ENCODE measurements at regions not wholly inside any gene's neighbourhood (a gene's known extent, or its start where the extent isn't known, plus 50 kb on each side); places are given as distances from the start of the nearest gene placed in this dataset.

- no peak for DNase-seq (ENCODE audit: low spot score)
- Histone ChIP-seq H3K4me1 (ENCODE audit: insufficient read depth) (no peaks in the 10 kb centered on the region), H3K27me3 (no peaks in the 10 kb centered on the region), H3K9me2 (replicated peaks; ENCODE audit: insufficient read depth) (no peaks in the 10 kb centered on the region), H3K9me3 (ENCODE audit: low read depth) (no peaks in the 10 kb centered on the region), H3K4me3 (no peak overlapping the region), H3K36me3 (replicated peaks; ENCODE audit: insufficient read depth, low read depth) (no peaks in the 10 kb centered on the region), H4K20me1 (ENCODE audit: insufficient read depth, poor library complexity, severe bottlenecking) (no peaks in the 10 kb centered on the region), H3K4me2 (no peak overlapping the region), H3K79me2 (no peaks in the 10 kb centered on the region), H3K27ac (no peak overlapping the region), H2AFZ (no peak overlapping the region)
- WGBS (ENCODE audit: low lambda C conversion rate, missing lambda C conversion rate): 94% methylated on average over 5 of the region's 5 CpGs
- TF ChIP-seq CTCF (IDR thresholded peaks at IDR 0.05; ENCODE audit: poor library complexity): no peak
- no peak for TF ChIP-seq EZH2 (IDR thresholded peaks at IDR 0.05; ENCODE audit: borderline replicate concordance)
These were observed 116.6 kb upstream of the ANKH start for GRCh38 chr5:14988223-14988622.

DNA sequence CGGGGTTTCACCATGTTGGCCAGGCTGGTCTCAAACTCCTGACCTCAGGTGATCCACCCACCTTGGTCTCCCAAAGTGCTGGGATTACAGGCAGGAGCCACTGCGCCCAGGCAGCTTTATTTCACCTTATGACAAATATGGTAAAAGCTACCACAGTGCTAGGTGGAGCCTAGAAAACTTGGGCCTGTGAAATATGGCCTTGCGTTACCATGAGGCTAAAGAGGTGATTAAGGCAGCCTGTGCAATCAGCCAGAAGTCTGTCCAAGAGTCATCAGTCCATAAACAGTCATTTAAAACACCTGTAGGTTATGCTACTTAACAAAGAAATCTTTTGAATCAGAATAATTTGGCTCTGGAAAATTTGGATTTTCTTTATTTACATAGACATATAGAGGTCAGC lies 114.8 kb upstream of the ANKH start:
- no peaks in the 10 kb centered on the region for H4K20me1 ChIP-seq (ENCODE audit: insufficient read depth, poor library complexity, severe bottlenecking)
- no peak overlapping the region for H3K4me3 ChIP-seq
- no peak overlapping the region for H3K27ac ChIP-seq
- no peaks in the 10 kb centered on the region for H3K79me2 ChIP-seq
- no peaks in the 10 kb centered on the region for H3K9me3 ChIP-seq (ENCODE audit: low read depth)
- no peaks in the 10 kb centered on the region for H3K27me3 ChIP-seq
- no peaks in the 10 kb centered on the region for H3K36me3 ChIP-seq (replicated peaks; ENCODE audit: insufficient read depth, low read depth)
- no peak overlapping the region for H3K4me2 ChIP-seq
- H2AFZ ChIP-seq: no peak overlapping the region
- no peak for DNase-seq (ENCODE audit: low spot score)
- H3K4me1 ChIP-seq (ENCODE audit: insufficient read depth): no peaks in the 10 kb centered on the region
- H3K9me2 ChIP-seq (replicated peaks; ENCODE audit: insufficient read depth): no peaks in the 10 kb centered on the region
- WGBS (ENCODE audit: low lambda C conversion rate, missing lambda C conversion rate): 86% methylated on average over 3 of the region's 3 CpGs
- TF ChIP-seq CTCF (IDR thresholded peaks at IDR 0.05; ENCODE audit: poor library complexity): no peak
- no peak for TF ChIP-seq EZH2phosphoT487 (IDR thresholded peaks at IDR 0.05; ENCODE audit: low read depth, severe bottlenecking, unreplicated experiment)
- no peak for TF ChIP-seq EZH2 (IDR thresholded peaks at IDR 0.05; ENCODE audit: borderline replicate concordance)

- H3K9me2 ChIP-seq (replicated peaks; ENCODE audit: insufficient read depth): no peaks in the 10 kb centered on the region
- H3K36me3 ChIP-seq (replicated peaks; ENCODE audit: insufficient read depth, low read depth): no peaks in the 10 kb centered on the region
- WGBS (ENCODE audit: low lambda C conversion rate, missing lambda C conversion rate): 90% methylated on average over 6 of the region's 6 CpGs
- DNase-seq (ENCODE audit: low spot score): no peak
- H3K27me3 ChIP-seq: no peaks in the 10 kb centered on the region
- no peak overlapping the region for H3K4me2 ChIP-seq
- H4K20me1 ChIP-seq (ENCODE audit: insufficient read depth, poor library complexity, severe bottlenecking): no peaks in the 10 kb centered on the region
- H3K79me2 ChIP-seq: no peaks in the 10 kb centered on the region
- no peak overlapping the region for H3K27ac ChIP-seq
- H3K9me3 ChIP-seq (ENCODE audit: low read depth): no peaks in the 10 kb centered on the region
- no peak overlapping the region for H2AFZ ChIP-seq
- no peaks in the 10 kb centered on the region for H3K4me1 ChIP-seq (ENCODE audit: insufficient read depth)
- no peak for TF ChIP-seq EZH2phosphoT487 (IDR thresholded peaks at IDR 0.05; ENCODE audit: low read depth, severe bottlenecking, unreplicated experiment)
- no peak for TF ChIP-seq CTCF (IDR thresholded peaks at IDR 0.05; ENCODE audit: poor library complexity)
- TF ChIP-seq EZH2 (IDR thresholded peaks at IDR 0.05; ENCODE audit: borderline replicate concordance): no peak
- H3K4me3 ChIP-seq: no peak overlapping the region
These were observed 112.3 kb upstream of the ANKH start for GRCh38 chr5:14983666-14984441.
